ENCODE measurements at regions not wholly inside any gene's neighbourhood (a gene's known extent, or its start where the extent isn't known, plus 50 kb on each side); places are given as distances from the start of the nearest gene placed in this dataset.

DNA sequence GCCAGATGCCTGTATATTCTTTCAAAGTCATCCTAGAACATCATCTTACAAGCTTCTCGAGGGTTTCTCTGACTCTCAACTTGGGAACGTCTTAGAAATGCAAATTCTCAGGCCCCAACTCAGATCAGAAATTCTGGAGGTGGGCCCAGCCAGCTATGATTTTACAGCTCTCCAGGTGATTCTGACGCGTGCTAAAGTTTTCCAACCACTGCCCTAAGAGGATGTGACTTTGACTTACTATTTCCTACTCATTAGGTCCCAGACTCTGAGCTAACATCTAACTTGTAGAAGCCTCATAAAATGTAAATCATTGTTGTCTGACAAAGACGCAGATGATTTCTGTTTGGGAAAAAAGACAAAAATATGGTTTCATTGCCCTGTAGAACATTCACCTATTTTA, 61.1 kb downstream of the IRAG1 start:
- no peak for TF ChIP-seq EP300 (IDR thresholded peaks at IDR 0.05; ENCODE audit: low read depth)
- no peak for TF ChIP-seq POLR2A (IDR thresholded peaks at IDR 0.05)
- no peak for TF ChIP-seq POLR2AphosphoS5 (IDR thresholded peaks at IDR 0.05)
- TF ChIP-seq, protein P1, sequence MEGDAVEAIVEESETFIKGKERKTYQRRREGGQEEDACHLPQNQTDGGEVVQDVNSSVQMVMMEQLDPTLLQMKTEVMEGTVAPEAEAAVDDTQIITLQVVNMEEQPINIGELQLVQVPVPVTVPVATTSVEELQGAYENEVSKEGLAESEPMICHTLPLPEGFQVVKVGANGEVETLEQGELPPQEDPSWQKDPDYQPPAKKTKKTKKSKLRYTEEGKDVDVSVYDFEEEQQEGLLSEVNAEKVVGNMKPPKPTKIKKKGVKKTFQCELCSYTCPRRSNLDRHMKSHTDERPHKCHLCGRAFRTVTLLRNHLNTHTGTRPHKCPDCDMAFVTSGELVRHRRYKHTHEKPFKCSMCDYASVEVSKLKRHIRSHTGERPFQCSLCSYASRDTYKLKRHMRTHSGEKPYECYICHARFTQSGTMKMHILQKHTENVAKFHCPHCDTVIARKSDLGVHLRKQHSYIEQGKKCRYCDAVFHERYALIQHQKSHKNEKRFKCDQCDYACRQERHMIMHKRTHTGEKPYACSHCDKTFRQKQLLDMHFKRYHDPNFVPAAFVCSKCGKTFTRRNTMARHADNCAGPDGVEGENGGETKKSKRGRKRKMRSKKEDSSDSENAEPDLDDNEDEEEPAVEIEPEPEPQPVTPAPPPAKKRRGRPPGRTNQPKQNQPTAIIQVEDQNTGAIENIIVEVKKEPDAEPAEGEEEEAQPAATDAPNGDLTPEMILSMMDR (IDR thresholded peaks at IDR 0.05), result no peak
- Histone ChIP-seq H3K4me3 (no peak overlapping the region), H3K27ac (no peak overlapping the region), H3K27me3 (no peaks in the 10 kb centered on the region), H3K4me1 (no peaks in the 10 kb centered on the region), H3K36me3 (peaks cover 0 to 6% (median 0%) of the 10 kb centered on the region in 4 donors), H3K9me3 (no peaks in the 10 kb centered on the region)
- 69 to 79% methylated on average over 3 to 5 of the region's 5 CpGs for WGBS, 2 donors (ENCODE audit: low coverage in 1 of 2)
- no peak for DNase-seq
- in situ Hi-C loops (cut with MboI; ENCODE audit: low pct_ligation_motif_present in 1 of 4, low pct_unique_long_range_greater_than_20kb in 1 of 4, low sequenced_read_pairs in 3 of 4), result no loop called here
- intact Hi-C loops (cut with DNase I; ENCODE audit: low total_unique reads), result no loop called here

DNA sequence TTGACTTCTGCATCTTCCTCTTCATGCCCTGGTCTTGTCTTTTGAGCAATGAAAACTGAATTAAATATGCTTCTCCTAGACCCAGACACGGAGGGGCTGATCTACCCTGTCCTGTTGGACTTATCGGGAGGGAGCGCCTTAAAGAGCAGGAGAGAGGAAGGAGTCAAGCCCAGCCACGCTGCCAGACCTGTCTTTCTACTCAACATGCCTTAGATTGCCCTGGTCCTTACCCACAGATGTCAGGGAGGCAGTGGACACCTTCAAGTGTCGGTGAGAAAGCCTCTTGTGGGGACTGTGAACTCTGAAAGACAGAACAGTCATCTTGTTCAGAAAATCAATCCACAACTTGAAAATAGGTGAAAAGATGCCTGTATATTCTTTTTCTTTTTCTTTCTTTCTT, 61.8 kb downstream of the IRAG1 start:
- TF ChIP-seq POLR2AphosphoS5 (IDR thresholded peaks at IDR 0.05), result no peak
- TF ChIP-seq, protein P1 (IDR thresholded peaks at IDR 0.05), result no peak
- no peak for TF ChIP-seq POLR2A (IDR thresholded peaks at IDR 0.05)
- no peak for TF ChIP-seq EP300 (IDR thresholded peaks at IDR 0.05; ENCODE audit: low read depth)
- DNase-seq, result no peak
- H3K36me3 ChIP-seq, result peaks cover 0 to 6% (median 0%) of the 10 kb centered on the region in 4 donors
- no peak overlapping the region for H3K27ac ChIP-seq
- in situ Hi-C loops (cut with MboI; ENCODE audit: low pct_ligation_motif_present in 1 of 4, low pct_unique_long_range_greater_than_20kb in 1 of 4, low sequenced_read_pairs in 3 of 4) (no loop called here), intact Hi-C loops (cut with DNase I; ENCODE audit: low total_unique reads) (no loop called here)
- WGBS, 2 donors (ENCODE audit: low coverage in 1 of 2), result 84 to 100% methylated on average over 2 to 5 of the region's 5 CpGs
- no peak overlapping the region for H3K4me3 ChIP-seq
- no peaks in the 10 kb centered on the region for H3K4me1 ChIP-seq
- H3K9me3 ChIP-seq, result no peaks in the 10 kb centered on the region
- no peaks in the 10 kb centered on the region for H3K27me3 ChIP-seq

DNA sequence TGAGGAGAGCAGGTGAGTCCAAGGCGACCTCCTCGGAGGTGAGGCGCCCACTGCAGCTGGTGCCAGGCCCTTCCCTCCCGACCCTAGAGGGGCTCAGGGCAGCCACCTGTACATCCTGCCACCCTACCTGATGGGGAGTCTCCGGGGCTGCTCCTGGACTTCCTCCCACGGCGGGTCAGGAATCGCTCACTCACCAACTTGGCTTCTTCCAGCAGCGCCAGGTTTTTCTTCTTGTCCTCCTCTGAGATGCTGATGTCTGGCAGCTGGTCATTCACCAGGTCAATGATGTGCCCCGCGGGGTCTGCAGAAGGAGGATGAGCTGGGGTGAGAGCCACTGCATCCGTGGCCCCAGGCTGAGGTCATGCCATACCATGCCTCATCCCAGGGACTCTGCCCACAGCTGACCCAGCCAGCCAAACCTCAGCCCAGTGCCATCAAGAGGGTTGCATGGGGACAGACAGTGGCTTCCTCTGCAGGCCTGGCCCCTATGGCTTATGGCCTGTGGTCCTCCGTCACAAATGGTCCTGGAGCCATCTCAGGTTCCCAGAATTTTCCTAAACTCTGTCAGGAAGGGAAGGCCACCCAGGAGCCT, 61.0 kb upstream of the LYVE1 start:
- Histone ChIP-seq H3K4me1 (peaks cover 3 to 21% (median 5%) of the 10 kb centered on the region in 4 donors), H3K27ac (no peak overlapping the region), H3K36me3 (peaks cover 0 to 6% (median 0%) of the 10 kb centered on the region in 4 donors), H3K4me3 (no peak overlapping the region), H3K27me3 (no peaks in the 10 kb centered on the region), H3K9me3 (no peaks in the 10 kb centered on the region)
- whole genome bisulfite sequencing, 2 donors (ENCODE audit: low coverage in 1 of 2), result 85% methylated on average over 9 of the region's 13 CpGs; no CpG with 5 or more reads in 1 of the 2 donors
- TF ChIP-seq POLR2A (IDR thresholded peaks at IDR 0.05), result no peak
- TF ChIP-seq EP300 (IDR thresholded peaks at IDR 0.05; ENCODE audit: low read depth), result no peak
- TF ChIP-seq, protein P1 (IDR thresholded peaks at IDR 0.05), result no peak
- no peak for TF ChIP-seq POLR2AphosphoS5 (IDR thresholded peaks at IDR 0.05)
- intact Hi-C loops (cut with DNase I; ENCODE audit: low total_unique reads) (no loop called here), in situ Hi-C loops (cut with MboI; ENCODE audit: low pct_ligation_motif_present in 1 of 4, low pct_unique_long_range_greater_than_20kb in 1 of 4, low sequenced_read_pairs in 3 of 4) (no loop called here)
- DNase-seq, result no peak

DNA sequence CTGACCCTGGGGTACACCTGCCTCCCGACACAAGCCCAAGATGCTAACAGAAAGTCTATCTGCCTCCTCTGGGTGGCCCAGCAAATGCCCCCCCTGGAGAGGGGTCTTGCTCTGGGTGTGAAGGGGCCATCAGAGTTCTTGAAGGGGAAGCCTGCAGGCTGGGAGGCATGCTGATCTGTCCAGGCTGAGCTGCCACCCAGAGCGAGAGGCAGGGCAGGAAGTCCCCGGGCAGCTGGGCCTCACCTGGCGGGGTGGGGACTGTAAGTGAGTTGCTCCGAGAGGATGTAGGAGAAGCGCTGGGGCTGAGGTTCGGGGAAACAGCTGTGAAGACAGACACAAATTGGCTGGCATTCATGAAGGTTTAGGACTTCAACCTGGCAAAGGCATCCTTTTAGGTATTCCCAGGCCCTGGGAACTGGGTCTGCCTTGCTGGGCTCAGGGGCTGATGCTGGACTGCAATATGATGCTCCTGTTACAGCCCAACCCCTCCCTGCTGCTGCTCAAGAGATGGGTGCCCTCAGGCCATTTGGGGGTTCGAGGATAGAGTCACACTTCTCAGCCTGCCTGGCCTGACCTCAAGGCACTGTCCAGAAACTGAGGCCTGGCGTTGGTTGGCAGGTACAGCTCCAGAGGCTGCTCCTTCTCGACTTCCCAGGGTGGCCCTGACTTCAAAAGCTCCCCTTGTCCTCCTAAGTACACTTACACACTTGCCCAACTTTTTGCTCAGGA, 60.2 kb upstream of the LYVE1 start:
- H3K27ac ChIP-seq, result peak overlapping the region in 1 of 4 donors; percentile 1
- peaks cover 0 to 6% (median 0%) of the 10 kb centered on the region in 4 donors for H3K36me3 ChIP-seq
- TF ChIP-seq EP300 (IDR thresholded peaks at IDR 0.05; ENCODE audit: low read depth) (no peak), POLR2A (IDR thresholded peaks at IDR 0.05) (no peak), POLR2AphosphoS5 (IDR thresholded peaks at IDR 0.05) (no peak)
- TF ChIP-seq, protein P1 (IDR thresholded peaks at IDR 0.05), result no peak
- in situ Hi-C loops (cut with MboI; ENCODE audit: low pct_ligation_motif_present in 1 of 4, low pct_unique_long_range_greater_than_20kb in 1 of 4, low sequenced_read_pairs in 3 of 4), result no loop called here
- no peaks in the 10 kb centered on the region for H3K9me3 ChIP-seq
- DNase-seq, result no peak
- no peak overlapping the region for H3K4me3 ChIP-seq
- H3K27me3 ChIP-seq, result no peaks in the 10 kb centered on the region
- intact Hi-C loops (cut with DNase I; ENCODE audit: low total_unique reads), result no loop called here
- H3K4me1 ChIP-seq, result peaks cover 3 to 29% (median 10%) of the 10 kb centered on the region in 4 donors
- 66% methylated on average over 9 of the region's 10 CpGs; no CpG with 5 or more reads in 1 of the 2 donors for WGBS, 2 donors (ENCODE audit: low coverage in 1 of 2)

Measured in transverse colon (tissue), 4 donors.